T-cell (primary cell): ENCODE measurements at regions not wholly inside any gene's neighbourhood (a gene's known extent, or its start where the extent isn't known, plus 50 kb on each side); places are given as distances from the start of the nearest gene placed in this dataset.

ENCODE experiments used
- ATAC-seq, 4 experiments: fragments of 200-7000 bp in 3 of 4; fragments of 150-1000 bp in 1 of 4; cut with Tn5 transposase; replicated peaks in 1 of 4; 1 replicate in 3 of 4; 2 replicates in 1 of 4; pipeline ENCODE4 v1.10.0; 2021; ENCODE audit warnings: moderate library complexity in 3 of 4, mild to moderate bottlenecking in 2 of 4, moderate number of reproducible peaks in 1 of 4
- CTCF ChIA-PET, 2 donors: fragments of 300-600 bp; sonication (Branson Sonifier 250); formaldehyde crosslinking; loops; one replicate each; lab custom pipeline; 2022; ENCODE audit warnings: antibody characterized with exemption in 2 of 2; lab: Charles Lee
- POLR2A ChIA-PET, 2 donors: fragments of 300-600 bp; sonication (Branson Sonifier 250); formaldehyde crosslinking; loops; one replicate each; lab custom pipeline; 2022; ENCODE audit warnings: antibody characterized with exemption in 2 of 2; lab: Charles Lee
- DNase-seq, 35 experiments: peaks; one replicate each; pipeline versions ENCODE4 v3.0.0 to v3.0.0-alpha.2; 2013 to 2023
- H3K27ac ChIP-seq: one replicate; pipeline ENCODE4 v1.5.1; 2013; ENCODE audit warnings: low read length
- H3K27me3 ChIP-seq, 2 experiments: replicated peaks in 1 of 2; 1 replicate in 1 of 2; 2 replicates in 1 of 2; pipeline versions ENCODE4 v1.6.1 to v1.7.0; 2013; ENCODE audit warnings: low read length in 1 of 2, mixed read lengths in 1 of 2; ENCODE audit not compliant: control insufficient read depth in 2 of 2, insufficient read depth in 2 of 2; ENCODE audit errors: extremely low read depth in 1 of 2
- H3K36me3 ChIP-seq, 2 donors: 1 replicate in 1 of 2; 2 replicates in 1 of 2; pipeline versions ENCODE4 v1.6.1 to v1.7.0; 2013; ENCODE audit warnings: low read length in 1 of 2; ENCODE audit not compliant: control insufficient read depth in 2 of 2, insufficient read depth in 1 of 2; ENCODE audit errors: extremely low read depth in 1 of 2
- H3K4me1 ChIP-seq, 2 experiments: 1 replicate in 1 of 2; 2 replicates in 1 of 2; pipeline versions ENCODE4 v1.6.1 to v1.7.0; 2013; ENCODE audit warnings: low read length in 2 of 2, mixed read lengths in 1 of 2; ENCODE audit not compliant: insufficient read depth in 2 of 2, control insufficient read depth in 1 of 2; ENCODE audit errors: extremely low read depth in 1 of 2
- H3K4me3 ChIP-seq, 2 donors: 1 replicate in 1 of 2; 2 replicates in 1 of 2; pipeline versions ENCODE4 v1.5.1 to v1.7.0; 2013; ENCODE audit warnings: mild to moderate bottlenecking in 2 of 2, low read length in 1 of 2, moderate library complexity in 1 of 2; ENCODE audit not compliant: control insufficient read depth in 1 of 2; ENCODE audit errors: extremely low read depth in 1 of 2
- H3K9me3 ChIP-seq: 2 replicates; pipeline ENCODE4 v1.7.0; 2013
- H3K27ac Mint-ChIP-seq, 2 donors: one replicate each; pipeline ENCODE4 v1.8.0; 2020 to 2021; ENCODE audit warnings: mild to moderate bottlenecking in 2 of 2, mixed read lengths in 2 of 2
- H3K27me3 Mint-ChIP-seq, 2 donors: one replicate each; pipeline ENCODE4 v1.8.0; 2021 to 2022; ENCODE audit warnings: mixed read lengths in 2 of 2
- H3K36me3 Mint-ChIP-seq: one replicate; pipeline ENCODE4 v1.8.0; 2021; ENCODE audit warnings: mixed read lengths
- H3K4me1 Mint-ChIP-seq, 3 donors: one replicate each; pipeline ENCODE4 v1.8.0; 2020 to 2022; ENCODE audit warnings: mixed read lengths in 3 of 3, mild to moderate bottlenecking in 1 of 3
- H3K4me3 Mint-ChIP-seq, 3 donors: one replicate each; pipeline ENCODE4 v1.8.0; 2020 to 2022; ENCODE audit warnings: mild to moderate bottlenecking in 3 of 3, mixed read lengths in 3 of 3, moderate library complexity in 3 of 3
- H3K9me3 Mint-ChIP-seq, 3 donors: one replicate each; pipeline ENCODE4 v1.8.0; 2020 to 2022; ENCODE audit warnings: mixed read lengths in 3 of 3
- WGBS: methylation state at CpG from one replicate; pipeline ENCODE4 v1.1.5; 2013; ENCODE audit warnings: missing lambda C conversion rate; ENCODE audit not compliant: insufficient coverage; 5-methylcytosine and 5-hydroxymethylcytosine counted together

DNA sequence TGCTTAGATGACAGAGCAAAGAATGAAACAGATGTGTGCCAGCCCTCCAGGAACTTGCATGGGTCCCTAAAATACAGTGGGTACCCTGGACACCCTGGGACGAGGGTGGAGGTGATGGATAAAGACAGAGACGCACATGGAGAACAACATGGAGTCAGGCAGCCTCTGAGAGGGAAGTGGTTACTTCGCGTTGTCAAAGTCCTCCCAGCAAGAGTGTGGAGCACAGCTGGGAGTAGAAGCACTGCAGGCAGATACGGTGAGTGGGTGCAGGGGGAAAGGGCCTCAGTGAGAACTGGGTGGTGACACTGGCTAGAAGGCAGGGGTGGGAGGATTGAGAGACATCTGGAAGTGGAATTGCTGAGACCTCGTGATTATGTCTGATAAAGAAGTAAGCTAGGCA, 70.8 kb upstream of the PRR20G start:
- no peak overlapping the region for H3K27ac ChIP-seq
- no peaks in the 10 kb centered on the region for H3K36me3 ChIP-seq
- 64% methylated on average over 6 of the region's 6 CpGs for WGBS
- ATAC-seq, result no peak
- H3K4me3 ChIP-seq, result no peak overlapping the region
- Mint-ChIP-seq H3K9me3 (peaks cover 6 to 17% (median 14%) of the 10 kb centered on the region in 3 donors), H3K27me3 (peaks cover 0 to 4% of the 10 kb centered on the region in 2 donors), H3K4me1 (no peaks in the 10 kb centered on the region), H3K4me3 (no peak overlapping the region), H3K27ac (no peak overlapping the region), H3K36me3 (no peaks in the 10 kb centered on the region)
- H3K4me1 ChIP-seq, result no peaks in the 10 kb centered on the region
- no peak for DNase-seq
- POLR2A ChIA-PET, result no interaction called here
- CTCF ChIA-PET, result interaction anchor here in 1 of 2 donors (0.5 kb wide), 1 partner anchor 1849 kb away, joined by 9 read pairs; no protein-coding TSS in a partner anchor
- H3K27me3 ChIP-seq, result peaks cover 0 to 27% of the 10 kb centered on the region in 2 experiments
- no peaks in the 10 kb centered on the region for H3K9me3 ChIP-seq

DNA sequence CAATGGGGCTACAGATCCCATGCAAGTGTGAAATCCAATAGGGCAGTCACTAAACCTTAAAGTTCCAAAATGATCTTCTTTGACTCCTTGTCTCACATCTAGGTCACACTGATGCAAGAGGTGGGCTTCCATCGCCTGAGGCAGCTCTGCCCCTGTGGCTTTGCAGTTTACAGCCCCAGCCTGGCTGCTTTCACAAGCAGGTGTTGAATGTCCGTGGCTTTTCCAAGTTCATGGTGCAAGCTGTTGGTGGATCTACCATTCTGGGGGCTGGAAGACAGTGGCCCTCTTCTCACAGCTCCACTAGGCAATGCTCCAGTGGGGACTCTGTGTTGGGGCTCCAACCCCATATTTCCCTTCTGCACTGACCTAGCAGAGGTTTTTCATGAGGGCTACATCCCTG, 68.5 kb upstream of the PRR20G start:
- CTCF ChIA-PET, result no interaction called here

DNA sequence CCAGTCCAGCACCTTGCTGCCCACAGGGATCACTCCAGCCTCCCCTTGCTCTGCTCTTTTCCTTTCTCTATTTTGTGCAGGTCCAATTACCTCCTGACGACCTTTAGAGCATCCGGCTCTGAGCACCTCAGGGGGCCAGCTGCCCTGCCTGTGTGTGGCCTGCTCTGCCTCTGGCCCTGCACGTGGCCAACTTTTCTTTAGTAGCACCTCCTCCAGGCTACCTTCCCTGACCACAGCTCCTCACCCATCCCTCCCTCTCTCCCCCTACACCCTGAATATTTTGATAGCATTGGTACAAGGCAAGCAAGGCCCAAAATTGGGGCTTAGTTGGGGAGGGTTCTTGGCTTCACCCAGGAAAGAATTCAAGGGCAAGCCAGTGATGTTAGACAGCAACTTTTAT, 66.9 kb upstream of the PRR20G start:
- Histone ChIP-seq H3K27ac (no peak overlapping the region), H3K9me3 (no peaks in the 10 kb centered on the region), H3K4me3 (no peak overlapping the region), H3K4me1 (no peaks in the 10 kb centered on the region), H3K27me3 (peaks cover 0 to 16% of the 10 kb centered on the region in 2 experiments), H3K36me3 (no peaks in the 10 kb centered on the region)
- Mint-ChIP-seq H3K27ac (no peak overlapping the region), H3K36me3 (no peaks in the 10 kb centered on the region), H3K4me1 (no peaks in the 10 kb centered on the region), H3K4me3 (no peak overlapping the region), H3K27me3 (peaks cover 7 to 9% of the 10 kb centered on the region in 2 donors), H3K9me3 (peaks cover 6 to 17% (median 14%) of the 10 kb centered on the region in 3 donors)
- WGBS, result 100% methylated on average over 2 of the region's 3 CpGs
- ChIA-PET CTCF (no interaction called here), POLR2A (no interaction called here)
- no peak for ATAC-seq
- DNase-seq, result no peak

More for the DNA sequence above, 68.5 kb upstream of the PRR20G start:
- H3K4me1 ChIP-seq, result no peaks in the 10 kb centered on the region
- ATAC-seq, result no peak
- DNase-seq, result no peak
- H3K27ac Mint-ChIP-seq, result no peak overlapping the region
- H3K27me3 ChIP-seq, result peaks cover 0 to 14% of the 10 kb centered on the region in 2 experiments
- no peaks in the 10 kb centered on the region for H3K36me3 ChIP-seq
- no peaks in the 10 kb centered on the region for H3K9me3 ChIP-seq
- H3K27me3 Mint-ChIP-seq, result peaks cover 0 to 5% of the 10 kb centered on the region in 2 donors
- no peak overlapping the region for H3K4me3 Mint-ChIP-seq
- H3K4me3 ChIP-seq, result no peak overlapping the region
- H3K4me1 Mint-ChIP-seq, result no peaks in the 10 kb centered on the region
- peaks cover 6 to 17% (median 14%) of the 10 kb centered on the region in 3 donors for H3K9me3 Mint-ChIP-seq
- POLR2A ChIA-PET, result no interaction called here
- 50% methylated on average over 1 of the region's 2 CpGs for WGBS
- H3K27ac ChIP-seq, result no peak overlapping the region
- no peaks in the 10 kb centered on the region for H3K36me3 Mint-ChIP-seq

GRCh38 chr3:127352612-127353011, 64.8 kb upstream of the PRR20G start:
- H3K9me3 ChIP-seq, result no peaks in the 10 kb centered on the region
- no peak overlapping the region for H3K4me3 Mint-ChIP-seq
- no peaks in the 10 kb centered on the region for H3K4me1 Mint-ChIP-seq
- CTCF ChIA-PET, result no interaction called here
- no CpG with 5 or more reads among the region's 4 CpGs for WGBS
- no peaks in the 10 kb centered on the region for H3K4me1 ChIP-seq
- no peaks in the 10 kb centered on the region for H3K36me3 Mint-ChIP-seq
- no peak overlapping the region for H3K4me3 ChIP-seq
- ATAC-seq (no peak), DNase-seq (no peak)
- H3K27ac ChIP-seq, result no peak overlapping the region
- H3K36me3 ChIP-seq, result no peaks in the 10 kb centered on the region
- POLR2A ChIA-PET, result no interaction called here
- H3K27ac Mint-ChIP-seq, result no peak overlapping the region
- peaks cover 6 to 14% (median 10%) of the 10 kb centered on the region in 3 donors for H3K9me3 Mint-ChIP-seq
- peaks cover 7 to 12% of the 10 kb centered on the region in 2 donors for H3K27me3 Mint-ChIP-seq
- H3K27me3 ChIP-seq, result peaks cover 0 to 16% of the 10 kb centered on the region in 2 experiments

GRCh38 chr3:127351775-127352350, 64.0 kb upstream of the PRR20G start:
- no peak overlapping the region for H3K27ac Mint-ChIP-seq
- DNase-seq (no peak), ATAC-seq (no peak)
- no peaks in the 10 kb centered on the region for H3K36me3 Mint-ChIP-seq
- H3K4me1 ChIP-seq, result no peaks in the 10 kb centered on the region
- H3K4me3 ChIP-seq, result no peak overlapping the region
- H3K4me1 Mint-ChIP-seq, result no peaks in the 10 kb centered on the region
- no peak overlapping the region for H3K4me3 Mint-ChIP-seq
- peaks cover 7 to 12% of the 10 kb centered on the region in 2 donors for H3K27me3 Mint-ChIP-seq
- peaks cover 2 to 10% (median 5%) of the 10 kb centered on the region in 3 donors for H3K9me3 Mint-ChIP-seq
- 81% methylated on average over 10 of the region's 12 CpGs for WGBS
- ChIA-PET POLR2A (no interaction called here), CTCF (no interaction called here)
- H3K36me3 ChIP-seq, result no peaks in the 10 kb centered on the region
- no peak overlapping the region for H3K27ac ChIP-seq
- H3K9me3 ChIP-seq, result no peaks in the 10 kb centered on the region
- H3K27me3 ChIP-seq, result peaks cover 0 to 16% of the 10 kb centered on the region in 2 experiments

- ChIA-PET POLR2A (no interaction called here), CTCF (no interaction called here)
- no peaks in the 10 kb centered on the region for H3K9me3 ChIP-seq
- H3K27me3 Mint-ChIP-seq, result peaks cover 12% of the 10 kb centered on the region in 2 donors
- no peak overlapping the region for H3K4me3 ChIP-seq
- H3K27ac ChIP-seq, result no peak overlapping the region
- H3K4me1 Mint-ChIP-seq, result no peaks in the 10 kb centered on the region
- H3K9me3 Mint-ChIP-seq, result peaks cover 0 to 13% (median 7%) of the 10 kb centered on the region in 3 donors
- H3K36me3 ChIP-seq, result no peaks in the 10 kb centered on the region
- 77% methylated on average over 6 of the region's 10 CpGs for WGBS
- H3K36me3 Mint-ChIP-seq, result no peaks in the 10 kb centered on the region
- no peak for ATAC-seq
- H3K4me1 ChIP-seq, result no peaks in the 10 kb centered on the region
- H3K4me3 Mint-ChIP-seq, result no peak overlapping the region
- no peak overlapping the region for H3K27ac Mint-ChIP-seq
- H3K27me3 ChIP-seq, result peaks cover 0 to 16% of the 10 kb centered on the region in 2 experiments
- no peak for DNase-seq
Measured at GRCh38 chr3:127351321-127351720, 63.5 kb upstream of the PRR20G start.
